OCI-LY1 (cell line): ENCODE measurements at regions not wholly inside any gene's neighbourhood (a gene's known extent, or its start where the extent isn't known, plus 50 kb on each side); places are given as distances from the start of the nearest gene placed in this dataset.

ENCODE experiments used
- H2AFZ ChIP-seq: fragments of 200-600 bp; sonication (generic), shearing (Covaris generic); 2 replicates; pipeline ENCODE4 v1.6.0; 2014; ENCODE audit warnings: antibody characterized with exemption, mild to moderate bottlenecking, low read length
- H3F3A ChIP-seq: fragments of 200-600 bp; sonication (generic), shearing (Covaris generic); 2 replicates; pipeline ENCODE4 v1.6.0; 2014; ENCODE audit warnings: mild to moderate bottlenecking, antibody characterized with exemption, low read length, moderate library complexity; ENCODE audit not compliant: insufficient read depth
- H3K27ac ChIP-seq: fragments of 200-600 bp; sonication (generic); 2 replicates; pipeline ENCODE4 v1.5.1; 2014; ENCODE audit warnings: low read length, mixed run types, mild to moderate bottlenecking, low read depth; ENCODE audit not compliant: poor library complexity, severe bottlenecking
- H3K27me3 ChIP-seq: fragments of 200-600 bp; sonication (generic); 2 replicates; pipeline ENCODE4 v1.6.0; 2014; ENCODE audit warnings: antibody characterized with exemption, mild to moderate bottlenecking, low read length, moderate library complexity; ENCODE audit not compliant: insufficient read depth
- H3K36me3 ChIP-seq: fragments of 200-600 bp; sonication (generic); 2 replicates; pipeline ENCODE4 v1.6.1; 2014; ENCODE audit warnings: mild to moderate bottlenecking, antibody characterized with exemption, low read length, moderate library complexity, mixed read lengths; ENCODE audit not compliant: insufficient read depth
- H3K4me1 ChIP-seq: fragments of 200-600 bp; sonication (generic); 2 replicates; pipeline ENCODE4 v1.5.1; 2014; ENCODE audit warnings: mild to moderate bottlenecking, low read length, moderate library complexity; ENCODE audit not compliant: insufficient read depth, severe bottlenecking
- H3K4me2 ChIP-seq: fragments of 200-600 bp; sonication (generic), shearing (Covaris generic); 2 replicates; pipeline ENCODE4 v1.6.1; 2014; ENCODE audit warnings: low read length
- H3K4me3 ChIP-seq: fragments of 200-600 bp; sonication (generic); 2 replicates; pipeline ENCODE4 v1.5.1; 2014; ENCODE audit warnings: low read length, low read depth, mild to moderate bottlenecking, mixed read lengths; ENCODE audit not compliant: poor library complexity, severe bottlenecking
- H3K79me2 ChIP-seq: fragments of 200-600 bp; shearing (Covaris generic); 2 replicates; pipeline ENCODE4 v1.6.1; 2016; ENCODE audit warnings: mixed run types, low read length, mixed read lengths; ENCODE audit not compliant: insufficient read depth
- H3K9ac ChIP-seq: fragments of 200-600 bp; sonication (generic), shearing (Covaris generic); 2 replicates; pipeline ENCODE4 v1.6.1; 2014; ENCODE audit warnings: mild to moderate bottlenecking, low read length, mixed read lengths
- H3K9me2 ChIP-seq: fragments of 200-600 bp; sonication (generic), shearing (Covaris generic); 2 replicates; pipeline ENCODE4 v1.6.1; 2014; ENCODE audit warnings: low read depth, mild to moderate bottlenecking, low read length, mixed read lengths
- H3K9me3 ChIP-seq: fragments of 200-600 bp; shearing (Covaris generic); 2 replicates; pipeline ENCODE4 v1.6.1; 2014; ENCODE audit warnings: low read length, mixed read lengths
- H4K20me1 ChIP-seq: fragments of 200-600 bp; sonication (generic), shearing (Covaris generic); 2 replicates; pipeline ENCODE4 v1.6.0; 2016; ENCODE audit warnings: mild to moderate bottlenecking, low read length; ENCODE audit not compliant: insufficient read depth
- EZH2 ChIP-seq: fragments of 200-600 bp; sonication (generic), shearing (Covaris generic); IDR thresholded peaks from 2 replicates; pipeline ENCODE4 v1.8.0; 2017; ENCODE audit warnings: borderline replicate concordance, mixed run types, mild to moderate bottlenecking, antibody characterized with exemption, low read length, moderate library complexity, mixed read lengths
- TF ChIP-seq, protein P1 (sequence below): fragments of 200-600 bp; sonication (generic), shearing (Covaris generic); IDR thresholded peaks from 2 replicates; pipeline ENCODE4 v1.5.1; 2017; ENCODE audit warnings: mild to moderate bottlenecking, antibody characterized with exemption, low read length, moderate library complexity, mixed read lengths

- Histone ChIP-seq H3K79me2 (no peaks in the 10 kb centered on the region), H3K9me3 (no peaks in the 10 kb centered on the region), H3K4me2 (no peak overlapping the region), H3K4me1 (no peaks in the 10 kb centered on the region), H2AFZ (no peak overlapping the region), H3K9ac (no peak overlapping the region), H3K9me2 (no peaks in the 10 kb centered on the region), H3K27me3 (no peaks in the 10 kb centered on the region), H3F3A (no peaks in the 10 kb centered on the region), H3K27ac (no peak overlapping the region), H3K36me3 (no peaks in the 10 kb centered on the region), H4K20me1 (no peaks in the 10 kb centered on the region), H3K4me3 (no peak overlapping the region)
- no peak for TF ChIP-seq EZH2
- TF ChIP-seq, protein P1, sequence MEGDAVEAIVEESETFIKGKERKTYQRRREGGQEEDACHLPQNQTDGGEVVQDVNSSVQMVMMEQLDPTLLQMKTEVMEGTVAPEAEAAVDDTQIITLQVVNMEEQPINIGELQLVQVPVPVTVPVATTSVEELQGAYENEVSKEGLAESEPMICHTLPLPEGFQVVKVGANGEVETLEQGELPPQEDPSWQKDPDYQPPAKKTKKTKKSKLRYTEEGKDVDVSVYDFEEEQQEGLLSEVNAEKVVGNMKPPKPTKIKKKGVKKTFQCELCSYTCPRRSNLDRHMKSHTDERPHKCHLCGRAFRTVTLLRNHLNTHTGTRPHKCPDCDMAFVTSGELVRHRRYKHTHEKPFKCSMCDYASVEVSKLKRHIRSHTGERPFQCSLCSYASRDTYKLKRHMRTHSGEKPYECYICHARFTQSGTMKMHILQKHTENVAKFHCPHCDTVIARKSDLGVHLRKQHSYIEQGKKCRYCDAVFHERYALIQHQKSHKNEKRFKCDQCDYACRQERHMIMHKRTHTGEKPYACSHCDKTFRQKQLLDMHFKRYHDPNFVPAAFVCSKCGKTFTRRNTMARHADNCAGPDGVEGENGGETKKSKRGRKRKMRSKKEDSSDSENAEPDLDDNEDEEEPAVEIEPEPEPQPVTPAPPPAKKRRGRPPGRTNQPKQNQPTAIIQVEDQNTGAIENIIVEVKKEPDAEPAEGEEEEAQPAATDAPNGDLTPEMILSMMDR: no peak
Measured at GRCh38 chr4:125507141-125507540, 192.4 kb downstream of the FAT4 start.

- Histone ChIP-seq H2AFZ (no peak overlapping the region), H3K27ac (no peak overlapping the region)
Measured at GRCh38 chr4:125511715-125512114, 197.0 kb downstream of the FAT4 start.

GRCh38 chr4:125515016-125515415 lies 200.3 kb downstream of the FAT4 start:
- no peak overlapping the region for H3K4me3 ChIP-seq
- no peaks in the 10 kb centered on the region for H3K79me2 ChIP-seq
- no peaks in the 10 kb centered on the region for H3K4me1 ChIP-seq
- H3K9ac ChIP-seq: no peak overlapping the region
- no peak overlapping the region for H2AFZ ChIP-seq
- no peaks in the 10 kb centered on the region for H3K27me3 ChIP-seq
- no peaks in the 10 kb centered on the region for H3K9me3 ChIP-seq
- TF ChIP-seq EZH2: no peak
- TF ChIP-seq, protein P1: no peak
- no peaks in the 10 kb centered on the region for H3K9me2 ChIP-seq
- H3K36me3 ChIP-seq: no peaks in the 10 kb centered on the region
- H3K27ac ChIP-seq: no peak overlapping the region
- H3F3A ChIP-seq: no peaks in the 10 kb centered on the region
- H4K20me1 ChIP-seq: no peaks in the 10 kb centered on the region
- H3K4me2 ChIP-seq: no peak overlapping the region

More at GRCh38 chr4:125511715-125512114, 197.0 kb downstream of the FAT4 start:
- Histone ChIP-seq H3K36me3 (no peaks in the 10 kb centered on the region), H4K20me1 (no peaks in the 10 kb centered on the region), H3K9me3 (no peaks in the 10 kb centered on the region), H3K4me2 (no peak overlapping the region), H3K79me2 (no peaks in the 10 kb centered on the region), H3K9ac (no peak overlapping the region), H3F3A (no peaks in the 10 kb centered on the region), H3K4me3 (no peak overlapping the region), H3K27me3 (no peaks in the 10 kb centered on the region), H3K4me1 (no peaks in the 10 kb centered on the region), H3K9me2 (no peaks in the 10 kb centered on the region)
- no peak for TF ChIP-seq EZH2
- TF ChIP-seq, protein P1: no peak
